Mesendoderm (in vitro differentiated cells): ENCODE measurements at regions not wholly inside any gene's neighbourhood (a gene's known extent, or its start where the extent isn't known, plus 50 kb on each side); places are given as distances from the start of the nearest gene placed in this dataset.

ENCODE experiments used
- DNase-seq: peaks from one replicate; pipeline ENCODE4 v3.0.0; 2013
- H2AK5ac ChIP-seq: 2 replicates; pipeline ENCODE4 v1.6.1; 2013; ENCODE audit warnings: low read length, inconsistent platforms
- H2BK120ac ChIP-seq: 2 replicates; pipeline ENCODE4 v1.6.1; 2013; ENCODE audit warnings: low read depth, mild to moderate bottlenecking, low read length, moderate library complexity, mixed read lengths
- H2BK15ac ChIP-seq: replicated peaks from 2 replicates; pipeline ENCODE4 v1.6.1; 2013; ENCODE audit warnings: low read depth, mild to moderate bottlenecking, moderate library complexity
- H2BK5ac ChIP-seq: 2 replicates; pipeline ENCODE4 v1.6.1; 2013; ENCODE audit warnings: low read length, inconsistent platforms
- H3K18ac ChIP-seq: 2 replicates; pipeline ENCODE4 v1.6.1; 2013; ENCODE audit warnings: mild to moderate bottlenecking, low read length, mixed read lengths
- H3K23ac ChIP-seq: one replicate; pipeline ENCODE4 v1.6.1; 2013; ENCODE audit warnings: low read length
- H3K27ac ChIP-seq: 2 replicates; pipeline ENCODE4 v1.5.1; 2013; ENCODE audit warnings: low read depth, mild to moderate bottlenecking, inconsistent platforms, low read length, moderate library complexity
- H3K27me3 ChIP-seq: 2 replicates; pipeline ENCODE4 v1.6.1; 2013; ENCODE audit warnings: low read length, control low read depth, mild to moderate bottlenecking, inconsistent platforms; ENCODE audit not compliant: insufficient read depth, poor library complexity
- H3K36me3 ChIP-seq: 2 replicates; pipeline ENCODE4 v1.6.1; 2013; ENCODE audit warnings: low read length, inconsistent platforms; ENCODE audit not compliant: control insufficient read depth, insufficient read depth
- H3K4ac ChIP-seq: one replicate; pipeline ENCODE4 v1.6.1; 2013; ENCODE audit warnings: low read depth, mild to moderate bottlenecking, low read length, moderate library complexity
- H3K4me1 ChIP-seq: 2 replicates; pipeline ENCODE4 v1.6.1; 2013; ENCODE audit warnings: low read depth, low read length, inconsistent platforms; ENCODE audit not compliant: control insufficient read depth
- H3K4me2 ChIP-seq: 2 replicates; pipeline ENCODE4 v1.6.1; 2013; ENCODE audit warnings: low read length
- H3K4me3 ChIP-seq: 2 replicates; pipeline ENCODE4 v1.5.1; 2013; ENCODE audit warnings: mild to moderate bottlenecking, low read length
- H3K56ac ChIP-seq: one replicate; pipeline ENCODE4 v1.6.1; 2013; ENCODE audit warnings: low read length
- H3K79me1 ChIP-seq: 2 replicates; pipeline ENCODE4 v1.6.1; 2013; ENCODE audit warnings: low read length, inconsistent platforms
- H3K79me2 ChIP-seq: 2 replicates; pipeline ENCODE4 v1.6.1; 2013; ENCODE audit warnings: mild to moderate bottlenecking, low read length; ENCODE audit not compliant: control insufficient read depth, insufficient read depth
- H3K9ac ChIP-seq: 2 replicates; pipeline ENCODE4 v1.6.1; 2013; ENCODE audit warnings: low read length, inconsistent platforms
- H4K5ac ChIP-seq: one replicate; pipeline ENCODE4 v1.6.1; 2013; ENCODE audit warnings: low read length
- H4K8ac ChIP-seq: one replicate; pipeline ENCODE4 v1.6.1; 2013; ENCODE audit warnings: low read depth, mild to moderate bottlenecking, control low read depth, low read length, moderate library complexity
- WGBS: extraction: QIAGEN DNeasy Blood & Tissue Kit; methylation state at CpG from one replicate; pipeline ENCODE4 v1.1.7; 2013; ENCODE audit warnings: low lambda C conversion rate, missing lambda C conversion rate; ENCODE audit not compliant: insufficient coverage; ENCODE audit errors: extremely low coverage; 5-methylcytosine and 5-hydroxymethylcytosine counted together

DNA sequence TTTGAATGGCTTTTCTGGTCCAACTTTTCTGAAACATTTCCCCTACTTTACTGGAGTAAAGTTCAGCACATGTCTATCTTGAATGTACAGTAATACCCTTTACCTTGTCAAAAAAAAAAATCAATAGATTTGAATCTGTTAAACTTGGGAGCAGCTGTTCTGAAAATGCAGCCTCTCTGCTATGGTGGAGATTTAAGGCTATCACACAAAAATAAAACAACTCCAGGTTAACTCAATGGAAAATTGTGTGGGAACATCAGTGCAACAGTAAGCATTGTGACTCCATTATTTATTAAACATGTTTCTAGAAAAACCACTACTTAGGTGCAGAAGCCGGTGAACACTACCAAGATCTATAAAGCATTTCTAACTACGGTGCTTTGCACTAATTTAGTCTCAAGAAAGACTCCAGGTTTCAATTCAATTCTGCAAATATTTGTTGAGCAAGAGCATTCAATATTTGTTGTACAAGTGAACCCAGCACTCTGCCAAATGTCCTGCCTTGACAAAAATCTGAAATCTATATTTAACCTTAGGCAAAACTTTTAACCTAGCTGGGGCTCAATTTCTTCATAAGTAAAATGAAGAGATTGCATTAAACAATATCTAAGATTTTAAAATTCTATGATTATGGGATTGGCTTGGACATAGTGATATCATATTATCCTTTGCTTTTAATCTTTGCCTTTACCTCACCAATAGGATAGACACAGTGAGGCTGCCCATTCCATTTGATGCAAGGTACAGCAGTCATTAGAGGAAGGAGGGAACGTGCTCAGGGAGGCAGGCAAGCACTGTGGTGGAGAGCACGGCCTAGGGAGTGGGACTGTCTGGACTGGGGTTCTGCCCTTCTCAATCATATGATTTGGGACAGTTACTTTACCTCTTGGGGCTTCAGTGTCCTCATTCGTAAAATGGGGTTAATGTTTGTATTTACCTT is 155.2 kb downstream of the KITLG start:
- H3K4me3 ChIP-seq = no peak overlapping the region
- no peaks in the 10 kb centered on the region for H3K79me2 ChIP-seq
- no peaks in the 10 kb centered on the region for H3K4me1 ChIP-seq
- no peak overlapping the region for H2AK5ac ChIP-seq
- H3K18ac ChIP-seq = no peak overlapping the region
- no peak overlapping the region for H3K56ac ChIP-seq
- no peak overlapping the region for H2BK120ac ChIP-seq
- no peak overlapping the region for H3K23ac ChIP-seq
- no peaks in the 10 kb centered on the region for H3K79me1 ChIP-seq
- no peak overlapping the region for H3K4me2 ChIP-seq
- no peak overlapping the region for H3K27ac ChIP-seq
- no peaks in the 10 kb centered on the region for H3K27me3 ChIP-seq
- no peak overlapping the region for H3K4ac ChIP-seq
- H2BK15ac ChIP-seq = no peak overlapping the region
- DNase-seq = no peak
- no peak overlapping the region for H4K5ac ChIP-seq
- H3K36me3 ChIP-seq = no peaks in the 10 kb centered on the region
- no peak overlapping the region for H4K8ac ChIP-seq
- no peak overlapping the region for H3K9ac ChIP-seq
- no CpG with 5 or more reads among the region's 5 CpGs for WGBS
- no peak overlapping the region for H2BK5ac ChIP-seq

DNA sequence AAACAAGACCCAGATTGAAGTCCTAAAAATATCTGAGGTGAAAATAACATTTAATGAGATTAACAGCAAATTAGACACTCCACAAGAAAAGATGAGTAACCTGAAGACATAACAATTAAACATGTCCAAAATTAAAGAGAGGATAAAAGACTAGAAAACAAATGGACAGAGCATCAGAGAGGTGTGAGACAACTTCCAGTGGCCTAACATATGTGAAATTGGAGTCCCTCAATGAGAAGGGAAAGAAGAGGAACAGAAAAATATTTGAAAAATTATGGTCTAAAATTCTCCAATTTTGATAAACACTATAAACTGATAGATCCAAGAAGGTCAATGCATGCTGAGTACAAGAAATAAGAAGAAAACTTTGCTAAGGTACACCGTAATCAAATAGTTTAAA is 151.9 kb downstream of the KITLG start:
- Histone ChIP-seq H2BK5ac (no peak overlapping the region), H3K4me3 (no peak overlapping the region), H2BK120ac (no peak overlapping the region), H3K4ac (no peak overlapping the region), H4K8ac (no peak overlapping the region), H2BK15ac (no peak overlapping the region), H3K36me3 (no peaks in the 10 kb centered on the region), H3K23ac (no peak overlapping the region), H2AK5ac (no peak overlapping the region), H3K56ac (no peak overlapping the region), H3K79me1 (no peaks in the 10 kb centered on the region), H3K18ac (no peak overlapping the region), H4K5ac (no peak overlapping the region), H3K79me2 (no peaks in the 10 kb centered on the region), H3K9ac (no peak overlapping the region), H3K4me2 (no peak overlapping the region), H3K27ac (no peak overlapping the region), H3K4me1 (no peaks in the 10 kb centered on the region), H3K27me3 (no peaks in the 10 kb centered on the region)
- no peak for DNase-seq
- no CpG with 5 or more reads among the region's 1 CpG for WGBS

DNA sequence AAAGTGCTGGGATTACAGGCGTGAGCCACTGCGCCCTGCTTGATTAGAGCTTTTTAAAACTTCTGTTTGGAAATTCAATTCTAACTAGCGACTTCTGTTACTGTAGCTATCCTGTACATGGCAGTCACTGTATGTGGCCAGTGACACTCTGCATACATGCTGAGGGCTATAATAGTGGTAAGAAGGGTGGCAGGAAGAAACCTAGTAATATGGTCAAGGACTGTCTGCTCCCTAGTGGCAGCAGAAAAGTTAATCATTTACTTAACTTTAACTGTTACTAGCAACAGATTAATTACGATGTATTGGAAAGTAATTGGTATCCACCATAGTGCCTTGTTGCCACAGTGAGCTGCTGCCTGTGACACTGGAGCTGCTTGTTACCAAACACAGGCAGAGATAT is 149.0 kb downstream of the KITLG start:
- no peak overlapping the region for H3K9ac ChIP-seq

DNA sequence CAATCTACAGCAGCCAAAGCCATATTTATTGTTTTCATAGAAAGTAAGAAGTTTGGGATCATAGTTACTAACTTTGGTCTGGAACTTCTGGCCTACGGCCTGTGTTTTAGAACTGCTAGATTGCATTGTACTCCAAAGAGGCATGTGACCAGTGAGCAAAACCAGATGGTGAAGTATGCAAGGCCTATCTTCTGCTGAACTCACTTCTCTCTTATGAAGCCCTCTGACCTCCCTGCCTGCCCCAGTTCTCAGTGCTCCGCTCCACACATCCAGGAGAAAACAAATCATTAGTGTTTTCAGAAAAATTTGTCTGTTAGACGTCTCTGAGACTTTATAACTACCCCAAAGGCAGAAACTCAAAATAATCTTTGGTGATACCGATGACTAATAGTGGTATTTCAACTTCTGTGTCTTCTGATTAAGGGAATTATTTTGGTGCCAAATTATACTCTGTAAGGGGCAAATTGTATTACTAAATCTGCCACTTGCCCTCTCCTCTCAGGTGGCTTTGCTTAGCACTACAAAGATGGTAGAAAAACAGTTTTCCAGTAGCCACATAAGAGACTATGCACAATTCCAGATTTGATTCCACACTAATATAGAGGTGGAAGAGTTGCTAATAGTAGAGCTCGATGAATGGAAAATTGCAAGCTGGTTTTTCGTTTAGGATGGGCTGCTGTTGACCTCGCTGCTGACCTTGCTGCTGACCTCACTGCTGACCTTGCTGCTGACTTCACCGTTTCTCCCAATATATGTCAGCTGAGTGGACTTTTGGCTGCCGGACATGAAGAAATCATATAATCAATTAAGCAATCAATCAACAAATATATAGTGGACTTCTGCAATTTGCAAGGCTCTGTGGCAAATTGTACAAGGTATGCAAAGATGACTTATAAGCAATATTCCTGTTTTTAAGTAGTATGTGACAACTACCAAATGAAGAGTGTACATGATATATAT is 147.5 kb downstream of the KITLG start:
- WGBS = no CpG with 5 or more reads among the region's 9 CpGs
- no peak overlapping the region for H2BK15ac ChIP-seq
- no peak for DNase-seq

More for the DNA sequence above, 149.0 kb downstream of the KITLG start:
- Histone ChIP-seq H4K5ac (no peak overlapping the region), H3K4me2 (no peak overlapping the region), H3K4me3 (no peak overlapping the region), H3K36me3 (no peaks in the 10 kb centered on the region), H3K56ac (no peak overlapping the region), H3K79me1 (no peaks in the 10 kb centered on the region), H2AK5ac (no peak overlapping the region), H3K27ac (no peak overlapping the region), H3K4ac (no peak overlapping the region), H2BK15ac (no peak overlapping the region), H3K79me2 (no peaks in the 10 kb centered on the region), H2BK120ac (no peak overlapping the region), H3K4me1 (no peaks in the 10 kb centered on the region), H3K23ac (no peak overlapping the region), H3K27me3 (no peaks in the 10 kb centered on the region), H4K8ac (no peak overlapping the region), H2BK5ac (no peak overlapping the region), H3K18ac (no peak overlapping the region)
- DNase-seq = peak; percentile 27
- no CpG with 5 or more reads among the region's 4 CpGs for WGBS

DNA sequence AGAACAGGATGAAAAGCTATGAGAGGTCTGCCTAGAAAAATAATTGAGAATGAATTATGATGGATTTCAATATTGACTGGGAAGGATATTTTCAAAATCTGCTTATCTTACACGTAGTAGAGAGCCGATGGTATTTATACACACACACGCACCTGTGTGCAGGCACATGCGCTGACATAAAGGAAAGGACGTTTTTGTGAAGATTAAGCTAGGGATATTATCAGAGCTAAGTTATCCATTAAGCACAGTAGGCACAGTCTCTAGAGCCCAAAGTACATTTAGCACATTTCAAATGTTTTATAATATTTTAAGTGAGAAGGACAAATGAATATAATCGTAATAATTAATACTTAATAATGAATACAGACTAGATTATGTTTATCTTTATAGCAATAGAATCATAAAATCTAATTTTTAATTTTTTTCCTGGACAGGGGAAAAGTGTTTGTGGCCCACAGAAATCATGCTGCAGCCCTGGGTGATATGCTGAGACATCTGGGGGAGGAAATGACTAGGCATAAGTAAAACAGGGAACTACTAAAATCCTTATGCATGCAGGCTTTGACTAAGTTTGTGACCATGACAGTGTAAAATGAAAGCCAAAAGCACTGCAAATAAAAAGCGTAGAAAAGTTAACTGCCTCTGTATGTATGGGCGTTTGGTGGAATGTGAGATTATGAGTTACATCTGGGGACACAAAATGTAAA is 146.1 kb downstream of the KITLG start:
- H3K27ac ChIP-seq = no peak overlapping the region
- H3K36me3 ChIP-seq = no peaks in the 10 kb centered on the region
- no peak for DNase-seq
- no peaks in the 10 kb centered on the region for H3K79me1 ChIP-seq
- no peak overlapping the region for H3K4me2 ChIP-seq
- no peak overlapping the region for H3K9ac ChIP-seq
- no peak overlapping the region for H4K5ac ChIP-seq
- no peak overlapping the region for H3K18ac ChIP-seq
- H4K8ac ChIP-seq = no peak overlapping the region
- no CpG with 5 or more reads among the region's 8 CpGs for WGBS
- no peaks in the 10 kb centered on the region for H3K79me2 ChIP-seq
- no peak overlapping the region for H3K4ac ChIP-seq
- H2BK15ac ChIP-seq = no peak overlapping the region
- no peak overlapping the region for H3K23ac ChIP-seq
- no peak overlapping the region for H3K4me3 ChIP-seq
- no peak overlapping the region for H3K56ac ChIP-seq
- no peak overlapping the region for H2BK120ac ChIP-seq
- H3K27me3 ChIP-seq = no peaks in the 10 kb centered on the region
- no peaks in the 10 kb centered on the region for H3K4me1 ChIP-seq
- no peak overlapping the region for H2BK5ac ChIP-seq
- no peak overlapping the region for H2AK5ac ChIP-seq

More for the DNA sequence above, 147.5 kb downstream of the KITLG start:
- H2BK5ac ChIP-seq = no peak overlapping the region
- no peak overlapping the region for H3K4me2 ChIP-seq
- no peak overlapping the region for H2BK120ac ChIP-seq
- H3K4me1 ChIP-seq = no peaks in the 10 kb centered on the region
- no peak overlapping the region for H3K9ac ChIP-seq
- no peak overlapping the region for H3K4ac ChIP-seq
- no peak overlapping the region for H4K5ac ChIP-seq
- no peaks in the 10 kb centered on the region for H3K36me3 ChIP-seq
- H3K56ac ChIP-seq = no peak overlapping the region
- no peaks in the 10 kb centered on the region for H3K27me3 ChIP-seq
- H2AK5ac ChIP-seq = no peak overlapping the region
- H3K4me3 ChIP-seq = no peak overlapping the region
- no peak overlapping the region for H3K23ac ChIP-seq
- no peaks in the 10 kb centered on the region for H3K79me1 ChIP-seq
- H3K27ac ChIP-seq = no peak overlapping the region
- no peak overlapping the region for H4K8ac ChIP-seq
- no peaks in the 10 kb centered on the region for H3K79me2 ChIP-seq
- no peak overlapping the region for H3K18ac ChIP-seq
